ENCODE measurements at regions not wholly inside any gene's neighbourhood (a gene's known extent, or its start where the extent isn't known, plus 50 kb on each side); places are given as distances from the start of the nearest gene placed in this dataset.

DNA sequence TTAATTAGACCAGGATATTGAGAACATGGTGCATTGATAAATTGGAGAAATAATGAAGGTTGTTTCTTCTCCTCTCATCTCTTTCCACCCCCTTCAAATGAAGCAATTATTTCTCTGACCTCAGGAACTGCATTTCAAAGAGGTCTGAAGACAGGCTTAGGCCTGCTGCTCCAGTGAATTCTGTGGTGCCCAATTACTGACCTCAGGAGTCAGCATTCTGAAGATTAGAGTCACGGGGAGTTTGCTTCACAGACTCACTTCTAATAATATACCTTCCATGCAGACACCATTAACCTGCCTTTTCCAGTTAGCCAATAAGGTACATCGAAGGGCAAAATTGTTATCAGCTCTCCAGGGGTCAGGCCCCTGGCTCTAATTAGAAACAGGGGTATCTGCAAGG is 270.9 kb downstream of the GAS1 start:
- TF ChIP-seq POLR2A (IDR thresholded peaks at IDR 0.05; ENCODE audit: low read length), result no peak
- TF ChIP-seq GATA1 (IDR thresholded peaks at IDR 0.05; ENCODE audit: low read depth, low read length), result no peak
- no peak for DNase-seq

DNA sequence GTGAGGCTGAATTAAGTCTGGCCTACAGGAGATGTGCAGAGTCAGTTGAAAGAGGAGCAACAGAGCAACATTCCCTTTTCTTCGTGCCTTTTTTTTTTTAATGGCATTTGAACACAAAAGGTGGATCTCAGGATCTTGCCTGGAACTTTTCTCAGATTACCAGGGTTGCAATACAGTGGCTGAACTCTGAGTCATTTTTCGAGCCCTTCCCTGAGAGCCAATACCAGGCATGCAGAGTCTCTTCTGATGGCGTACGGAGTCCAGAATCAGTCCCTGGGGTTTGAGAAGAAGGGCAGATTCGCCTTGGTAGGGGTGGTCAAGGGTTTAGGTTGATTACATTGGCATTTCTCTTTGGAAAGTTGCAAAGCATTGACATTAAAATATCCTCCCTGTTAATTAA is 271.5 kb downstream of the GAS1 start:
- no peak for DNase-seq
- no peak for TF ChIP-seq GATA1 (IDR thresholded peaks at IDR 0.05; ENCODE audit: low read depth, low read length)
- no peak for TF ChIP-seq POLR2A (IDR thresholded peaks at IDR 0.05; ENCODE audit: low read length)

DNA sequence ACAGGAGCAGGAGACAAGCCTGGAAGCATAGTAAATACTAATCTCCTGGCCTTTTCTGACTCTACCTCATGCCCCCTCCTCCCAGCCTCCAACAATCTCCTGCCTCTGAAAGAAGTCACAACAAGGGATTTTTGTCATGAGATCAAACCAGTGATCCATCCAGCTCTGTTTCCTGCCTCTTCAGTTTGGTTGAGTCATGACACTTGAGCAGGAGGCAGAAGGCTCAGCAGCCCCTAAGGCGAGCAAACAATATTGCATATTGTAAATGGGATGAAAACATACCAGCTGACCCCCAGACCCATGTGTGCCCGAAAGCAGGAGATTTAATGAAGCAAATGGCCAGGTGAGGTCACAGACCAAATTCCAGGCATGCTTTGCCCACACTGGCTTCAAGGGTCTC is 272.8 kb downstream of the GAS1 start:
- DNase-seq, result no peak
- TF ChIP-seq POLR2A (IDR thresholded peaks at IDR 0.05; ENCODE audit: low read length), result no peak
- TF ChIP-seq GATA1 (IDR thresholded peaks at IDR 0.05; ENCODE audit: low read depth, low read length), result no peak

DNA sequence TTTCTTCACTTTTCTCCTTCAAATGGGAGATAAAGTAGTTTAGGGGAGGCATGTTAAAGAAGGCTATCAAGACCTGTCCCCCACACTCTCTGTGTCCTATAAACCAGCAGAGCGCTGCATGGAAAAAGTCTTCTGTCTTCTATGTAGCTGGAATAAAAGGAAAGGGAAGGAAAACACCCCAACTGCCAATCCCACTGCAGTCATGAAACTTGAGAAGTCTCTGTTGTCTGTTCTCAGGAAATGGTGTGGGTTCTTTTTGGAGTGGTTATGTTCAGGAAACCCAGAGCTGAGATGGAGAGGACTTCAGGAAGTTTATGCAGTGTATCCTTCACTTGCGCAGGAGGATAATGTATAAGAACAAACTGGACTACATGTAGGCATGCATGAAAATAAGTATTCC is 274.3 kb downstream of the GAS1 start:
- DNase-seq, result no peak
- TF ChIP-seq POLR2A (IDR thresholded peaks at IDR 0.05; ENCODE audit: low read length) (no peak), GATA1 (IDR thresholded peaks at IDR 0.05; ENCODE audit: low read depth, low read length) (no peak)

DNA sequence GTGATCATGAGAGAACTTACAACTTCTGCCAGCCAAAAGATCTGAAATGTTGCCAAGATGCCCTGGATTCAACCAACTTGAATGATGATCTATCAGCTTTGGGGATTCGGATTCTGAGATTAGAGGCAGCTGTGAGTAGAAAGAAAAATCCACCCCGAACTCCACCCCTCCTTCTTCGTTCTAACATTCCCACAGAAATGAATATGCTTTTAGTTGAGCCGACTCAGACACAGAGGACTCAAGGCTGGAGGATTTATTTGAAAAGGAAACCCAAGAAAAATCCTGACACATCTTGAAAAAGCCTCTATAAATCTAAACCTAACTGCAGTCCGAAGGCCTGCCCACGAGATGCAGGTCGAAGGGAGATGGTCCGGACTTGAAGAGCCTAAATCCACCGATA is 275.0 kb downstream of the GAS1 start:
- no peak for DNase-seq
- TF ChIP-seq GATA1 (IDR thresholded peaks at IDR 0.05; ENCODE audit: low read depth, low read length), result no peak
- TF ChIP-seq POLR2A (IDR thresholded peaks at IDR 0.05; ENCODE audit: low read length), result no peak

DNA sequence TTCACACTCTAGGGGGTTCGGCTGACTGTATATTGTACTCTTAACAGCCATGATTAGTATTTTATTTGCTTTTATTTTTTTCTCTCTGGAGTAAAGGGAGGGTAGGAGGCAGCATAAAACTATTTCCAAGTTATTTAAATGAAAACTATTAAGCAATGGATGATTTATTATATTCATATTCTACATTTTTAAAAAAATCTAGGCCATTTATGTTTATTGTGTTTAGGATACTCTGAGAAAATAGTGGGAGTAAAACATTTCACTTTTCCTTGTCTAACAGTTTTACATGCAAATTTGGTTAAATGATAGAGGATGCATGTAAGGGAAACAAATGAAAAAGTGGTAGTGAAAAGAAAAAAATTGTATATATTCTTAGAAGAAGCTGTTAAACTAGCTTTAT is 276.3 kb downstream of the GAS1 start:
- DNase-seq, result no peak
- TF ChIP-seq GATA1 (IDR thresholded peaks at IDR 0.05; ENCODE audit: low read depth, low read length) (no peak), POLR2A (IDR thresholded peaks at IDR 0.05; ENCODE audit: low read length) (no peak)

DNA sequence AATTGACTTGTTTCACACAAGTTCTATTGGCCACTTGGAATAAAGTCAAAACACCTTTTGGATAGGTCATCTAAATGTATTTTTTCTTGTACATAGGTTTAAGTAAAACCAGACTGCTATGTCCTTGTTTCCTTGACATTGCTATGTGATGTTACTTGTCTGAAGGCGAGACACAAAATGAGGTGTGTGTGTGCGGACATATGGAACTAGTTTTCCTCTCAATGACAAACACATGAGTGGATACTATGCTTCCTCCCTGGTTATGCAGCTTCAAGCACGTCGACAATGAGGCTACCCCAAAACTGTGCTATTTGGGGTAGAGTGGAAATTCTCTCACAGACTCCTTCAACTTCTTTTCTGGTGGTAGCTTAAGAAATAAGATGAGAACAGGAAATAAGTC is 276.8 kb downstream of the GAS1 start:
- DNase-seq, result no peak
- TF ChIP-seq GATA1 (IDR thresholded peaks at IDR 0.05; ENCODE audit: low read depth, low read length) (no peak), POLR2A (IDR thresholded peaks at IDR 0.05; ENCODE audit: low read length) (no peak)

DNA sequence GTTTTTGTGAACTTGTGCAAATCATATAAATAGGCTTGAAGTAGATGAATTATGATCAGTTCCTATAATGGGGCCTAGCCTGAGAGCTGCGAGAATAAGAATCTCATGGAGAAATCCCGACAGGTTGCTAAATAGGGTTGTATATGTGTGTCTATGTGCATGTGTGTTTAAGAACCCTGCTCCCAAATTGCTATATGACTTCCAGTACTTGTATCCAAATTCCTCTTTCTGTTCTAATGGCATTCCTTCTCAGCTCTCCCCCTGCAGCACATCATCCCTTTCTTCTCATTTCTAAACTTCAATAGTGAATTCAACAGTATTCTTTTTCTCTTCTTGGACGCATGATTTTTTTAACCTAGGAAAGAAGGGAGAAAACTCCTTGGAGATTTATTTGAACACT is 277.2 kb downstream of the GAS1 start:
- TF ChIP-seq GATA1 (IDR thresholded peaks at IDR 0.05; ENCODE audit: low read depth, low read length), result no peak
- TF ChIP-seq POLR2A (IDR thresholded peaks at IDR 0.05; ENCODE audit: low read length), result no peak
- DNase-seq, result no peak

DNA sequence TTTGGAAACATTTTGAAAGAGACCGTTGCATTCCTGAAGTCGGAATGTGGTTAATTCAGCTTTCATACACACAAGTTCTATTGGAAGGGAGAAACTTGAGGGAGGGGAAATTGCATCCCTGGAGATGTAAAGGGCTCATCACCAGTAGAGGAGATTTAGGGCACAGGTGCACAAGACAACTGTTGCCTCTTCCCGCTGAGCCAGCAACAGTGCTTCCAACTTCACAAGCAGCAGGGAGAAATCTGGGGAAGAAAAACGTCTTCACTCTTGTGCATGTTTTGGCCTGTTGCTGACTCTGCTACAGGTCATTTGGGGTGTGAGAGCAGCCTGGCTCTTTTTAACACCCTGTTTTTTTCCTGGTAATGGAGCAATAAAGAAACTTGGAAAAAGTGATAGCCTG is 277.9 kb downstream of the GAS1 start:
- TF ChIP-seq GATA1 (IDR thresholded peaks at IDR 0.05; ENCODE audit: low read depth, low read length) (no peak), POLR2A (IDR thresholded peaks at IDR 0.05; ENCODE audit: low read length) (no peak)
- DNase-seq, result no peak

DNA sequence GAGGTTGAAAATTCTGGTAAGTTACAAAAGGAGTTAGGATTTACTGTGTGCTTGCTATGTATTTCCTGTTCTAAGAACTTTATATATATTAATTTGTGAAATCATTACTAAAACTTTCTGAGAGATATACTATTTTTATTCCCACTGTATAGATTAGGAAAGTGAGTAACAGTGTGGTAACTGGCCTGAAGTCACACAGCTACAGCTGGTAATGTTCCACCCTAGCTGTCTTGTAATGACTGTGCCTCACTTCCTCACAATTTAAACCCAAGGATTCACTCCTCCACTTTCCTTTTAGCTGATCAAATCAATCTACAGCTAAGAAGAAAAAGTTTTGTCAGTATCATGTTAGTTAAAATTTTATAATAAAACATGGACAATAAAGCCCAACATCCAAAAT is 278.8 kb downstream of the GAS1 start:
- no peak for DNase-seq
- TF ChIP-seq GATA1 (IDR thresholded peaks at IDR 0.05; ENCODE audit: low read depth, low read length) (no peak), POLR2A (IDR thresholded peaks at IDR 0.05; ENCODE audit: low read length) (no peak)

DNA sequence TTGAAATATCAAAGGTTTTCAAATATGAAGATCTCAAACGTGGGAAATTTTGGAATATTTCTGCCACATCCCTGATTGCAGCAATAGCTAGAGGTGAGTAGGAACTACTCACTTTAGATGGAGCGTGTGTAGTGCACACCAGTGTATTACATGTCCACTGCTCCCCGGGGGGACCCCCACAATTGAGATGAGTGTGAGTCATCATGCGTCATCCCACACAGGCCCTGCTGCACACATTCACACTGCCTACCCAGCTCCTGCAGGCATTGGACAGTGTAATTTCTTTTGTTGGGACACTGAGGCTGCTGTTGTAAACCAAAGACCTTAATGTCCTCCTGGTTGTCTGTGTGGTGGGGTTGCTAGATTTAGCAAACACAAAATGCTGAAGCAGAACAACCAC is 280.0 kb downstream of the GAS1 start:
- TF ChIP-seq POLR2A (IDR thresholded peaks at IDR 0.05; ENCODE audit: low read length), result no peak
- TF ChIP-seq GATA1 (IDR thresholded peaks at IDR 0.05; ENCODE audit: low read depth, low read length), result no peak
- DNase-seq, result no peak

DNA sequence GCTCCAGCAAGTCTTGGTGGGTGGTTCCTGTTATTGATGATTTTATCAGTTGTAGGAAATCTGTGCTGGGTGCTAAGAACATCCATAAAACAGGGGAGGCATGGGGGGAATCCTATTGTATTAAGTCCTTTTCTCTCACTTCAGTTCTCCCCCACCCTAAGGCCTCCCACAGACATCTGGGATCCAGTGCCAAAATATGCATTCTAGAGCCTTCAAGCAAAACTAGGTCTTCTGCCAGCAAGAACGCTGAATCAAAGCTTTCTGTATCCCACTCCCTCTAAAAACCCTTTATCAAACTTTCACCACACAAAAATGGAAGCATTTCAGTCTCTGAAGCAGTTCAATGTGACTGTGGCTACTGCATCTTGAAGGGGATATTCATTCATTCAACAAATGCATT is 281.9 kb downstream of the GAS1 start:
- no peak for DNase-seq
- TF ChIP-seq GATA1 (IDR thresholded peaks at IDR 0.05; ENCODE audit: low read depth, low read length), result no peak
- TF ChIP-seq POLR2A (IDR thresholded peaks at IDR 0.05; ENCODE audit: low read length), result no peak

DNA sequence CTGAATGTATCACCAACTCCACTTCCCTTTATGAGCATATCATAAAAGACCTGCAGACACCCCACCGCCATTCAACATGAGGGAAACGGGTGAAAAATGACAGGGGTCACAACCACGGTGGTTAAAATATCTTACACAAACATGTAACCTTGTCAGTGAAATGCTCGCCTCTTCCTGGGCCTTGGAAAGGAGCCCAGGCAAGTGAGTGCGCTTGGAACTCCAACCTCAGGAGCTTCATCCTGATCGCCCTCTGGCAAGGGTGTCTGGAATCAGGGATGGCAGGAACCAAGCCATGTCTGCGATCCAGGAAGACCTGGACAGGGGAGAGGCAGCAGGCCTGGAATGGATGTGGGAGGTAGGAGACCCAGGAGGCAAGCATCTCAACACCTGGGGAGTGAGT is 282.7 kb downstream of the GAS1 start:
- TF ChIP-seq POLR2A (IDR thresholded peaks at IDR 0.05; ENCODE audit: low read length) (no peak), GATA1 (IDR thresholded peaks at IDR 0.05; ENCODE audit: low read depth, low read length) (no peak)
- no peak for DNase-seq

DNA sequence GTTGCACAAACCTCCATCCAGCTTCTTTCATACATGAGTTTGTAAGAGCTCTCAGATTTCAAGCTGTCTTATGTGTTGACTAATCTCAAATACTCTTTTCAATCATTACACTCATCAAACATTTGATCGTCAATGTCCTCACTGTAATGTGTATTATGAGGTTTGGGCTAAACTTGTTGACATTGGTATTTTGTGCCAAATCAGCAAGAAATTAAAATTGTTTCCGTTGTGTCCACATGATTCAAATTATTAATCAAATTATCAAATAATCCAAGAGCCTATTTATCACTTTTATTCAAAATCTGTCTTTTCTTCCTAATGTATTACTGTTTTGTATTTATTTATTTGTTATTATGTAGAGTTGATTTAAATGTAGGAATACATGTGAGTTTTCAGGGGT is 283.4 kb downstream of the GAS1 start:
- no peak for DNase-seq
- TF ChIP-seq GATA1 (IDR thresholded peaks at IDR 0.05; ENCODE audit: low read depth, low read length) (no peak), POLR2A (IDR thresholded peaks at IDR 0.05; ENCODE audit: low read length) (no peak)

DNA sequence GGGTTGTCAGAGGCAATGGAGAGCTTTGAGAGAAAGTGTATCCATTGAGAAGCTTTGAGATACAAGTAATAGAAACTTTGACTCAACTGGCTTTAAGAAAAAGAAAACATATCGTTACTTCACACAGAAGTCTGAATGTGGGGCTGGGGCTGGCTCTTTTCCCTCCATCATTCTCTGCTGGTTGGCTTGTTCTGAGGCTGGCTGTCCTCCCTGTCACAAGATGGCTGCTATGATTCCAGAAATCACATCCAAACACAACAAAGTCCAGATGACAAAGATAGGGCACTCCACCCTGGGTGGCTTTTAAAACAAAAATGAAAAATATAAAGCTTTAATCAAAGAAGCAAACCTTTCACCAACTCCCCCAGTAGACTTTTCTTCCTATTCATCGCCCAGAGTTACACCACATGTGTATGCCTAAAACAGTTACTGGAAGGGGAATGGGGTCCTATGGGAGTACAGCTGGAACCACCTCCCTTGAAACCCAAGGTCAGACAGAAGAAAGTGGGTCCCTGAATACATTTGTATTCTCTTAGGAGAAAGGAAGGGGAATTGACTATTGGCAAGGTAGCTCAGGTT is 284.3 kb downstream of the GAS1 start:
- DNase-seq, result no peak
- TF ChIP-seq POLR2A (IDR thresholded peaks at IDR 0.05; ENCODE audit: low read length) (no peak), GATA1 (IDR thresholded peaks at IDR 0.05; ENCODE audit: low read depth, low read length) (no peak)

Measured in erythroblast (primary cell).